ENCODE measurements at regions not wholly inside any gene's neighbourhood (a gene's known extent, or its start where the extent isn't known, plus 50 kb on each side); places are given as distances from the start of the nearest gene placed in this dataset.

DNA sequence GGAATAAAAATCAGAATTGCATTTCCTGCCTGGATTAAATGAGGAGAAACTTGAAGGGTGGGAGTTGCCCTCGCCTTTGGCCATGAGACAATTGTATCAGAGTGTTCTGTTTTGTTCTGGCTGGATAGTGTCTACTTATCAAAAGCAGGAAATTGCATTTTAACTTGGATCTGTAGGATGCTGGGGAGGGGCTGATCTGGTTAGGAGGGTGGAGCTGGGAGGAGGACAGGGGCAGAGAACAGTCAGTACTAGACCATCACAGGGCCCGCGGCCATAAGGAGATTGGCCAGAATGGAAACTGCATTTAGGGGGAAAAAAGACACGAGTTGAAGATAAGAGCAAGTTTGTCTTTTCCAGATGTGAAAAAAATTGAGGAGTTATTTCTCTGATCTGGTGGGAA lies 199.1 kb upstream of the POU3F3 start:
- intact Hi-C loops (cut with DNase I; ENCODE audit: low total_unique reads), result no loop called here
- WGBS, 2 donors, result 49 to 63% methylated on average over 4 of the region's 4 CpGs
- DNase-seq (ENCODE audit: low spot score in 2 of 2), result peak in 1 of 2 donors; percentile 52

DNA sequence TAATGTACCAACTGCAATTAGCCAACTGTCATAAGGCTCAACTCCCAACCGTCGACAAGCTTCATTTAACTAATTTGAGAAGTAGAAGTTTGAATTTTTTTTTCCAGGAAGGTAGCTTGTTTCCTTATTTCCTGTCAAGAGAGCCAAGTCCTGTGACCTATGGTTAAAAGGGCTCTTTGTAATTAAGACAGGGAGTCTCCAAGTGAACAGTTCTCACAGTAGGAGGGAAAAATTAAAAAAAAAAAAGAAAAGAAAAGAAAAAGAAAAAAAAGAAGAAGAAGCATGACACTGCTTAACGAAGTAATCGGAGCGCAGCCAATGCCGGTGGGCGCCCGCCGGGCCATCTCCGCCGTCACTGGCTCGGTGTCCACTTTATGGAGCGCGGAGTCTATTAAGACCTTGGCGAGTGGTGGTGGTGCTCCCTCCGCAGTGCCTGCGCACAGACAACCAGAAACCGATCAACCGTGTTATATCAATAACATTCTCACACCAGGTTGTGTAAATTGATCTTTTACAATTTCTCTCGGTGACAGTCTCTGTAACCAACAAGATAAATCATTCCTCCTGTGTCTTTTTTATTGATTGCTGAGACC lies 197.2 kb upstream of the POU3F3 start:
- WGBS, 2 donors, result 63 to 73% methylated on average over 20 of the region's 20 CpGs
- TF ChIP-seq POLR2A (IDR thresholded peaks at IDR 0.05), result no peak
- TF ChIP-seq, protein P1, sequence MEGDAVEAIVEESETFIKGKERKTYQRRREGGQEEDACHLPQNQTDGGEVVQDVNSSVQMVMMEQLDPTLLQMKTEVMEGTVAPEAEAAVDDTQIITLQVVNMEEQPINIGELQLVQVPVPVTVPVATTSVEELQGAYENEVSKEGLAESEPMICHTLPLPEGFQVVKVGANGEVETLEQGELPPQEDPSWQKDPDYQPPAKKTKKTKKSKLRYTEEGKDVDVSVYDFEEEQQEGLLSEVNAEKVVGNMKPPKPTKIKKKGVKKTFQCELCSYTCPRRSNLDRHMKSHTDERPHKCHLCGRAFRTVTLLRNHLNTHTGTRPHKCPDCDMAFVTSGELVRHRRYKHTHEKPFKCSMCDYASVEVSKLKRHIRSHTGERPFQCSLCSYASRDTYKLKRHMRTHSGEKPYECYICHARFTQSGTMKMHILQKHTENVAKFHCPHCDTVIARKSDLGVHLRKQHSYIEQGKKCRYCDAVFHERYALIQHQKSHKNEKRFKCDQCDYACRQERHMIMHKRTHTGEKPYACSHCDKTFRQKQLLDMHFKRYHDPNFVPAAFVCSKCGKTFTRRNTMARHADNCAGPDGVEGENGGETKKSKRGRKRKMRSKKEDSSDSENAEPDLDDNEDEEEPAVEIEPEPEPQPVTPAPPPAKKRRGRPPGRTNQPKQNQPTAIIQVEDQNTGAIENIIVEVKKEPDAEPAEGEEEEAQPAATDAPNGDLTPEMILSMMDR (IDR thresholded peaks at IDR 0.05), result no peak
- H3K4me3 ChIP-seq (ENCODE audit: low read depth, poor library complexity, severe bottlenecking), result no peak overlapping the region
- intact Hi-C loops (cut with DNase I; ENCODE audit: low total_unique reads), result no loop called here
- no peak for DNase-seq (ENCODE audit: low spot score in 2 of 2)

More for the DNA sequence above, 199.1 kb upstream of the POU3F3 start:
- no peak overlapping the region for H3K4me3 ChIP-seq (ENCODE audit: low read depth, poor library complexity, severe bottlenecking)
- no peak for TF ChIP-seq POLR2A (IDR thresholded peaks at IDR 0.05)
- TF ChIP-seq, protein P1 (IDR thresholded peaks at IDR 0.05), result no peak

- intact Hi-C loops (cut with DNase I; ENCODE audit: low total_unique reads), result no loop called here
- DNase-seq (ENCODE audit: low spot score in 2 of 2), result peak; percentile 72 to 90
- 35 to 50% methylated on average over 19 of the region's 19 CpGs for WGBS, 2 donors
- TF ChIP-seq, protein P1 (IDR thresholded peaks at IDR 0.05), result no peak
- no peak for TF ChIP-seq POLR2A (IDR thresholded peaks at IDR 0.05)
- no peak overlapping the region for H3K4me3 ChIP-seq (ENCODE audit: low read depth, poor library complexity, severe bottlenecking)
These were observed 195.6 kb upstream of the POU3F3 start for GRCh38 chr2:104658144-104658835.

GRCh38 chr2:104658904-104659591 lies 194.9 kb upstream of the POU3F3 start:
- no peak for TF ChIP-seq POLR2A (IDR thresholded peaks at IDR 0.05)
- TF ChIP-seq, protein P1 (IDR thresholded peaks at IDR 0.05), result no peak
- intact Hi-C loops (cut with DNase I; ENCODE audit: low total_unique reads), result no loop called here
- no peak for DNase-seq (ENCODE audit: low spot score in 2 of 2)
- WGBS, 2 donors, result 20 to 33% methylated on average over 31 to 51 of the region's 53 CpGs
- no peak overlapping the region for H3K4me3 ChIP-seq (ENCODE audit: low read depth, poor library complexity, severe bottlenecking)

- WGBS, 2 donors, result 83 to 86% methylated on average over 5 of the region's 5 CpGs
- intact Hi-C loops (cut with DNase I; ENCODE audit: low total_unique reads), result no loop called here
These were observed 192.9 kb upstream of the POU3F3 start for GRCh38 chr2:104660991-104661390.

More at GRCh38 chr2:104660991-104661390, 192.9 kb upstream of the POU3F3 start:
- DNase-seq (ENCODE audit: low spot score in 2 of 2), result no peak
- TF ChIP-seq, protein P1 (IDR thresholded peaks at IDR 0.05), result no peak
- no peak for TF ChIP-seq POLR2A (IDR thresholded peaks at IDR 0.05)
- H3K4me3 ChIP-seq (ENCODE audit: low read depth, poor library complexity, severe bottlenecking), result no peak overlapping the region

Data from lower leg skin (tissue), 4 donors.